Activated CD4-positive, alpha-beta T cell treated with anti-CD3 and anti-CD28 coated beads, Interleukin-2, Interleukin-6, amounts not matched to agents 100 ng/mL and 50 ng/mL, durations not matched to agents 16 hours and 8 hours (primary cell): ENCODE measurements at regions not wholly inside any gene's neighbourhood (a gene's known extent, or its start where the extent isn't known, plus 50 kb on each side); places are given as distances from the start of the nearest gene placed in this dataset.
"Not testable (repeated sequence)": the region's sequence is repeated elsewhere in the genome, so short reads cannot be mapped to it uniquely, and the experiment has no call there.

Source experiments
- DNase-seq: peaks from one replicate; pipeline ENCODE4 v3.0.0-alpha.2; 2020

GRCh38 chr5:42949348-42950115 is 90.6 kb downstream of the ANXA2R start:
- peak; percentile 74 for DNase-seq

GRCh38 chr5:42948961-42949347 is 91.2 kb downstream of the ANXA2R start:
- no peak for DNase-seq

GRCh38 chr5:42944989-42945388 is 95.1 kb downstream of the ANXA2R start:
- DNase-seq: peak; percentile 1

- no peak for DNase-seq
These were observed 96.0 kb downstream of the ANXA2R start for GRCh38 chr5:42943931-42944631.

GRCh38 chr5:42940853-42941252 is 99.3 kb downstream of the ANXA2R start:
- DNase-seq: no peak

- not testable (repeated sequence) for DNase-seq
These were observed 108.1 kb downstream of the ANXA2R start for GRCh38 chr5:42932011-42932410.

GRCh38 chr5:42931451-42931850 is 108.7 kb downstream of the ANXA2R start:
- not testable (repeated sequence) for DNase-seq

- no peak for DNase-seq
These were observed 109.2 kb downstream of the ANXA2R start for GRCh38 chr5:42930934-42931333.

- DNase-seq: no peak
These were observed 110.2 kb downstream of the ANXA2R start for GRCh38 chr5:42929871-42930270.

GRCh38 chr5:42927730-42928129 is 112.4 kb downstream of the ANXA2R start:
- no peak for DNase-seq

- DNase-seq: no peak
These were observed 113.0 kb upstream of the SELENOP start for GRCh38 chr5:42924686-42925085.

GRCh38 chr5:42924226-42924625 is 112.5 kb upstream of the SELENOP start:
- no peak for DNase-seq

GRCh38 chr5:42923710-42924109 is 112.0 kb upstream of the SELENOP start:
- DNase-seq: no peak

- DNase-seq: no peak
These were observed 107.9 kb upstream of the SELENOP start for GRCh38 chr5:42919600-42919999.

GRCh38 chr5:42915306-42915866 is 103.7 kb upstream of the SELENOP start:
- DNase-seq: no peak

GRCh38 chr5:42912184-42912798 is 100.6 kb upstream of the SELENOP start:
- DNase-seq: peak; percentile 23

GRCh38 chr5:42908509-42909488 is 97.1 kb upstream of the SELENOP start:
- peak; percentile 94 for DNase-seq

GRCh38 chr5:42908086-42908485 is 96.4 kb upstream of the SELENOP start:
- no peak for DNase-seq

- DNase-seq: no peak
These were observed 94.1 kb upstream of the SELENOP start for GRCh38 chr5:42905827-42906226.

GRCh38 chr5:42900734-42901133 is 89.0 kb upstream of the SELENOP start:
- no peak for DNase-seq

- DNase-seq: no peak
These were observed 87.1 kb upstream of the SELENOP start for GRCh38 chr5:42898760-42899159.

- DNase-seq: no peak
These were observed 84.8 kb upstream of the SELENOP start for GRCh38 chr5:42896523-42896922.
